Psoas muscle (tissue), 7 donors: ENCODE measurements at regions not wholly inside any gene's neighbourhood (a gene's known extent, or its start where the extent isn't known, plus 50 kb on each side); places are given as distances from the start of the nearest gene placed in this dataset.

Source experiments
- ATAC-seq, 4 donors: fragments of 200-7000 bp; cut with Tn5 transposase; one replicate each; pipeline ENCODE4 v1.9.1; 2020; ENCODE audit warnings: moderate library complexity in 3 of 4, mild to moderate bottlenecking in 2 of 4
- DNase-seq, 2 donors: peaks; one replicate each; pipeline ENCODE4 v3.0.0-alpha.2; 2020
- H3K27ac ChIP-seq: fragments of 200-600 bp; one replicate; pipeline ENCODE4 v1.8.0; 2022
- H3K27me3 ChIP-seq, 3 donors: fragments of 200-600 bp in 1 of 3; one replicate each; pipeline versions ENCODE4 v1.6.1 to v1.8.0; 2013 to 2022; ENCODE audit warnings: low read length in 2 of 3, mild to moderate bottlenecking in 2 of 3, moderate library complexity in 1 of 3; ENCODE audit not compliant: insufficient read depth in 3 of 3
- H3K36me3 ChIP-seq, 2 donors: fragments of 200-600 bp in 1 of 2; one replicate each; pipeline versions ENCODE4 v1.6.1 to v1.8.0; 2013 to 2022; ENCODE audit warnings: low read depth in 1 of 2, mild to moderate bottlenecking in 1 of 2, moderate library complexity in 1 of 2; ENCODE audit not compliant: insufficient read depth in 1 of 2
- H3K4me1 ChIP-seq: fragments of 200-600 bp; one replicate; pipeline ENCODE4 v1.8.0; 2022
- H3K4me3 ChIP-seq: fragments of 200-600 bp; one replicate; pipeline ENCODE4 v1.8.0; 2022; ENCODE audit warnings: mild to moderate bottlenecking
- H3K9me3 ChIP-seq: fragments of 200-600 bp; one replicate; pipeline ENCODE4 v1.8.0; 2022
- CTCF ChIP-seq: fragments of 200-600 bp; IDR thresholded peaks from one replicate; pipeline ENCODE4 v1.8.0; 2022; ENCODE audit warnings: antibody characterized with exemption
- WGBS, 3 donors: extraction: QIAGEN DNeasy Blood & Tissue Kit; methylation state at CpG; one replicate each; pipeline versions ENCODE4 v1.1.6 to v1.1.7; 2013; 5-methylcytosine and 5-hydroxymethylcytosine counted together
- intact Hi-C, 2 donors: fragments of 100-400 bp; cut with DNase I; formaldehyde crosslinking; loops; one replicate each; pipeline versions ENCODE4 v1.11.0 to v1.14.2; 2022
- donor health status: healthy with polysubstance abuse.
- donor health status: DM: no; HTN: no; CAD: no; lungs with moderate emphysema.
- donor health status: Bipolar disorder and iron deficiency.
- donor health status: healthy.
- donor health status: DM: yes; HTN: yes; CAD: no.
- donor health status: DM: no; HTN: no; CAD: no.
- donor health status: DM: yes; HTN: yes; CAD: no.

- DNase-seq (no peak), ATAC-seq (no peak)
- Histone ChIP-seq H3K4me1 (no peaks in the 10 kb centered on the region), H3K27ac (no peak overlapping the region), H3K9me3 (no peaks in the 10 kb centered on the region), H3K27me3 (peaks cover 0 to 2% (median 2%) of the 10 kb centered on the region in 3 donors), H3K36me3 (no peaks in the 10 kb centered on the region), H3K4me3 (no peak overlapping the region)
- no peak for TF ChIP-seq CTCF
- 70 to 80% (median 73%) methylated on average over 1 of the region's 1 CpG for WGBS, 3 donors
- intact Hi-C loops: no loop called here
Measured at GRCh38 chr5:123294544-123294943, 128.7 kb downstream of the CEP120 start.

GRCh38 chr5:123289210-123289609 lies 134.0 kb downstream of the CEP120 start:
- H3K9me3 ChIP-seq: no peaks in the 10 kb centered on the region
- intact Hi-C loops: no loop called here
- TF ChIP-seq CTCF: no peak

GRCh38 chr5:123287881-123288280 lies 135.3 kb downstream of the CEP120 start:
- Histone ChIP-seq H3K4me1 (no peaks in the 10 kb centered on the region), H3K36me3 (no peaks in the 10 kb centered on the region), H3K9me3 (no peaks in the 10 kb centered on the region), H3K27ac (no peak overlapping the region), H3K27me3 (peaks cover 5 to 34% (median 8%) of the 10 kb centered on the region in 3 donors), H3K4me3 (no peak overlapping the region)
- ATAC-seq (no peak), DNase-seq (no peak)
- intact Hi-C loops: no loop called here
- no peak for TF ChIP-seq CTCF

More at GRCh38 chr5:123289210-123289609, 134.0 kb downstream of the CEP120 start:
- DNase-seq (no peak), ATAC-seq (no peak)
- Histone ChIP-seq H3K4me3 (no peak overlapping the region), H3K36me3 (no peaks in the 10 kb centered on the region), H3K27ac (no peak overlapping the region), H3K27me3 (peaks cover 0 to 34% (median 5%) of the 10 kb centered on the region in 3 donors), H3K4me1 (no peaks in the 10 kb centered on the region)

GRCh38 chr5:123286891-123287290 lies 136.3 kb downstream of the CEP120 start:
- intact Hi-C loops: no loop called here
- Histone ChIP-seq H3K27me3 (peaks cover 5 to 34% (median 9%) of the 10 kb centered on the region in 3 donors), H3K4me3 (no peak overlapping the region), H3K9me3 (no peaks in the 10 kb centered on the region), H3K4me1 (no peaks in the 10 kb centered on the region), H3K36me3 (no peaks in the 10 kb centered on the region), H3K27ac (no peak overlapping the region)
- TF ChIP-seq CTCF: no peak
- no peak for DNase-seq
- no peak for ATAC-seq
- 89 to 94% (median 92%) methylated on average over 2 of the region's 2 CpGs for WGBS, 3 donors
